ENCODE measurements at regions not wholly inside any gene's neighbourhood (a gene's known extent, or its start where the extent isn't known, plus 50 kb on each side); places are given as distances from the start of the nearest gene placed in this dataset.

DNA sequence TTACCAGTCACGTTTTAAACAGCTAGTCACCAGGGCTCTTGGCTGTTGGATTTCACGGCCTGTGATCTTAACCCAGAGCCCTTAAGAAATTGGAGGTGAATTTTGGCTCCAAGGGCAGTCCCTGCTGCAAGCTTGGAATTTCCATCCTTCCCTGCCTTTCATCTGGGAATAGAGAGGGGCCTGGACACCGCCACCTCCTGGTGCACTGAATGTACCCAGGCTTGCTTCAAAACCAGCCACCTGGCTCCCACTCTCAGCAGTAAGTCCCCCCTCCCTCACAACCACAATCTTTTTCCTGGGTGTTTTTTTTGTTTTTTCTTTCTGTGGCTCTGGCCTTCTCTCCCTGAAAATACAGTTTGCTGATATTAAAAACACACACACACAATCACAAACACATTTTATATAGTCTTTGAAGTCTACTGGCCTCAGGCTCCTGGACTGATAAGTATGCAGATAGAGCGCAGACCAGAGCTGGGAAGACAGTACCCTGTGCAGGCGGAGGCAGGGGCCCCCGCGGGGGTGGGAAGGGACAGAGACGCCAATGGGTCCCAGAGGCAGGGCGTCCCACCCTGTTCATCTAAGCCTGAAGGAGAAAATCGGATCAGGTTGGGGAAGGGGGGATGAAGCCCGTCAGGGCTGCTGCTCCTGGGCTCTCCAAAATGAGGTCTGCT lies 65.8 kb upstream of the IGSF21 start:
- no peak for TF ChIP-seq POLR2AphosphoS5 (IDR thresholded peaks at IDR 0.05; ENCODE audit: borderline replicate concordance, low read depth, low read length)
- no peak for TF ChIP-seq EZH2 (IDR thresholded peaks at IDR 0.05)
